Liver (tissue), 7 donors: ENCODE measurements at regions not wholly inside any gene's neighbourhood (a gene's known extent, or its start where the extent isn't known, plus 50 kb on each side); places are given as distances from the start of the nearest gene placed in this dataset.

Source experiments
- DNase-seq: peaks from one replicate; pipeline ENCODE4 v3.0.0-alpha.2; 2017; ENCODE audit warnings: low spot score
- H3K27ac ChIP-seq, 2 donors: one replicate each; pipeline ENCODE4 v1.7.0; 2013; ENCODE audit warnings: inconsistent platforms in 2 of 2, low read length in 2 of 2, control low read depth in 1 of 2, low read depth in 1 of 2, mild to moderate bottlenecking in 1 of 2
- H3K27me3 ChIP-seq, 4 donors: one replicate each; pipeline versions ENCODE4 v1.6.1 to v1.7.0; 2013; ENCODE audit warnings: low read length in 3 of 4, inconsistent platforms in 1 of 4, mild to moderate bottlenecking in 1 of 4, moderate library complexity in 1 of 4; ENCODE audit not compliant: control insufficient read depth in 4 of 4, insufficient read depth in 4 of 4
- H3K36me3 ChIP-seq, 4 donors: one replicate each; pipeline versions ENCODE4 v1.6.1 to v1.7.0; 2013; ENCODE audit warnings: low read length in 3 of 4, mild to moderate bottlenecking in 3 of 4, low read depth in 1 of 4, moderate library complexity in 1 of 4; ENCODE audit not compliant: control insufficient read depth in 4 of 4, insufficient read depth in 3 of 4
- H3K4me1 ChIP-seq, 4 donors: one replicate each; pipeline versions ENCODE4 v1.6.1 to v1.7.0; 2013; ENCODE audit warnings: low read length in 3 of 4, mild to moderate bottlenecking in 3 of 4, moderate library complexity in 1 of 4; ENCODE audit not compliant: control insufficient read depth in 4 of 4, insufficient read depth in 4 of 4
- H3K4me3 ChIP-seq, 3 donors: one replicate each; pipeline versions ENCODE4 v1.6.1 to v1.7.0; 2013; ENCODE audit warnings: low read length in 3 of 3, control low read depth in 1 of 3, low read depth in 1 of 3, mild to moderate bottlenecking in 1 of 3
- H3K9ac ChIP-seq, 2 donors: one replicate each; pipeline ENCODE4 v1.7.0; 2013; ENCODE audit warnings: low read length in 2 of 2, mild to moderate bottlenecking in 2 of 2, moderate library complexity in 2 of 2, control low read depth in 1 of 2, low read depth in 1 of 2
- H3K9me3 ChIP-seq, 4 donors: one replicate each; pipeline versions ENCODE4 v1.6.1 to v1.7.0; 2013; ENCODE audit warnings: low read length in 3 of 4; ENCODE audit not compliant: control insufficient read depth in 4 of 4
- FOXA1 ChIP-seq: IDR thresholded peaks from 2 replicates; pipeline ENCODE4 v1.6.1; 2016; ENCODE audit warnings: antibody characterized with exemption
- FOXA2 ChIP-seq: IDR thresholded peaks from 2 replicates; pipeline ENCODE4 v1.6.1; 2016; ENCODE audit warnings: antibody characterized with exemption
- HNF4A ChIP-seq, 2 donors: conservative IDR thresholded peaks; 2 replicates each; pipeline ENCODE4 v1.6.1; 2016; ENCODE audit warnings: antibody characterized with exemption in 2 of 2, mild to moderate bottlenecking in 2 of 2
- HNF4G ChIP-seq: IDR thresholded peaks from 2 replicates; pipeline ENCODE4 v1.6.1; 2016; ENCODE audit warnings: antibody characterized with exemption
- JUND ChIP-seq, 2 donors: IDR thresholded peaks; 2 replicates each; pipeline ENCODE4 v1.6.1; 2016; ENCODE audit warnings: antibody characterized with exemption in 2 of 2
- NR2F2 ChIP-seq: IDR thresholded peaks from 2 replicates; pipeline ENCODE4 v1.6.1; 2016; ENCODE audit warnings: antibody characterized with exemption
- RAD21 ChIP-seq, 2 donors: IDR thresholded peaks; 2 replicates each; pipeline ENCODE4 v1.6.1; 2016; ENCODE audit warnings: antibody characterized with exemption in 2 of 2, mild to moderate bottlenecking in 2 of 2
- SP1 ChIP-seq: IDR thresholded peaks from 2 replicates; pipeline ENCODE4 v1.6.1; 2018; ENCODE audit warnings: antibody characterized with exemption, mild to moderate bottlenecking
- TAF1 ChIP-seq: conservative IDR thresholded peaks from 2 replicates; pipeline ENCODE4 v1.6.1; 2016; ENCODE audit warnings: antibody characterized with exemption, mild to moderate bottlenecking
- WGBS: extraction: QIAGEN DNeasy Blood & Tissue Kit; methylation state at CpG from one replicate; pipeline ENCODE4 v1.1.7; 2013; 5-methylcytosine and 5-hydroxymethylcytosine counted together
- TF ChIP-seq, protein P1 (sequence below): IDR thresholded peaks from 2 replicates; pipeline ENCODE4 v1.6.1; 2016; ENCODE audit warnings: antibody characterized with exemption, mild to moderate bottlenecking
- TF ChIP-seq, protein P2 (sequence below): IDR thresholded peaks from 2 replicates; pipeline ENCODE4 v1.6.1; 2016; ENCODE audit warnings: antibody characterized with exemption
- donor health status: healthy.
- donor health status: healthy.
- donor health status: healthy.
- donor health status: healthy.

DNA sequence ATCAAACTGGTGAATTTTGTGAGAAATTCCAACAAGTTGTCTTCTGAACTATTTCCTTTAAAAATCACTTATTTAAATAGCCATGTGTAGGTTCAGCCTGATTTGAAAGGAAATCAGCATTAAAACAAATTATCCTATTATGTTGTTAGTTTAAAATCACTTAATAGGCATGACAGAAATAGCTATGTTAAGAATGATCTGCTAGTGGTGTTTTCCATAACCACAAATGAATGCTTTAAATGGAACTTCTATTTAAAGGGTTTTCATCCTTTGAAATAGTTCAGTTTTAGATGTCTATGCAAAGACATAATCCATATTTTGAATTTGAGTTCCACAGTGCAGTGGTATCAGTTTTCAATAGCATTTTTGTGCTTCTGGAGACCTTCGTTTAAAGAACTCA lies 120.1 kb downstream of the PLEKHG1 start (continued):
- TF ChIP-seq, protein P1, sequence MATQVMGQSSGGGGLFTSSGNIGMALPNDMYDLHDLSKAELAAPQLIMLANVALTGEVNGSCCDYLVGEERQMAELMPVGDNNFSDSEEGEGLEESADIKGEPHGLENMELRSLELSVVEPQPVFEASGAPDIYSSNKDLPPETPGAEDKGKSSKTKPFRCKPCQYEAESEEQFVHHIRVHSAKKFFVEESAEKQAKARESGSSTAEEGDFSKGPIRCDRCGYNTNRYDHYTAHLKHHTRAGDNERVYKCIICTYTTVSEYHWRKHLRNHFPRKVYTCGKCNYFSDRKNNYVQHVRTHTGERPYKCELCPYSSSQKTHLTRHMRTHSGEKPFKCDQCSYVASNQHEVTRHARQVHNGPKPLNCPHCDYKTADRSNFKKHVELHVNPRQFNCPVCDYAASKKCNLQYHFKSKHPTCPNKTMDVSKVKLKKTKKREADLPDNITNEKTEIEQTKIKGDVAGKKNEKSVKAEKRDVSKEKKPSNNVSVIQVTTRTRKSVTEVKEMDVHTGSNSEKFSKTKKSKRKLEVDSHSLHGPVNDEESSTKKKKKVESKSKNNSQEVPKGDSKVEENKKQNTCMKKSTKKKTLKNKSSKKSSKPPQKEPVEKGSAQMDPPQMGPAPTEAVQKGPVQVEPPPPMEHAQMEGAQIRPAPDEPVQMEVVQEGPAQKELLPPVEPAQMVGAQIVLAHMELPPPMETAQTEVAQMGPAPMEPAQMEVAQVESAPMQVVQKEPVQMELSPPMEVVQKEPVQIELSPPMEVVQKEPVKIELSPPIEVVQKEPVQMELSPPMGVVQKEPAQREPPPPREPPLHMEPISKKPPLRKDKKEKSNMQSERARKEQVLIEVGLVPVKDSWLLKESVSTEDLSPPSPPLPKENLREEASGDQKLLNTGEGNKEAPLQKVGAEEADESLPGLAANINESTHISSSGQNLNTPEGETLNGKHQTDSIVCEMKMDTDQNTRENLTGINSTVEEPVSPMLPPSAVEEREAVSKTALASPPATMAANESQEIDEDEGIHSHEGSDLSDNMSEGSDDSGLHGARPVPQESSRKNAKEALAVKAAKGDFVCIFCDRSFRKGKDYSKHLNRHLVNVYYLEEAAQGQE, result no peak
- TF ChIP-seq HNF4G (no peak), HNF4A (conservative IDR thresholded peaks at IDR 0.05) (no peak), FOXA1 (no peak), FOXA2 (no peak), TAF1 (no peak)

DNA sequence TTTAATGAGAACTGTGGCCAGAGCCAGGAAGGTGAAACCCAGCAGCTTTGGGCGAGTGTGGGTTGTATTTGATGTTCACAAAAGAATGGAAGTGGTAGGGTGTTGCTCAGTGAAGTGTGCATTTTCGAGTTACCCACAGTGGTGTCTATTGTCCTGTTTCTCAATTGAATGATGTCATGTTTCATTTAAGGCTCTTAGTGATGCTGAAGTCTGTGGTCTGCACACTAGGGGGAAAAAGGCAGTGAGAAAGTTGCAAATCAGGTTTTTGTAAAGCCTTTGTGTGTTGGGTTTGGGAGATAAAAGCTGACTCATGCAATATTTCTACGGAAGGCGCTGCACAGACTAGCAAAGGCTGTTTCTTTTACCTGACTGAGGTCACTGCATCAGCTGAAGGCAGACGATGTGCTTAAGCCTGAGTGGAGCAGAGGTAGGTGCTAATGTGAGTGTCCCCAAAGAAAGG lies 121.1 kb downstream of the PLEKHG1 start:
- peaks cover 0 to 7% (median 0%) of the 10 kb centered on the region in 4 donors for H3K4me1 ChIP-seq
- DNase-seq, result no peak
- no peaks in the 10 kb centered on the region for H3K27me3 ChIP-seq
- no peak overlapping the region for H3K27ac ChIP-seq
- no peaks in the 10 kb centered on the region for H3K36me3 ChIP-seq
- 64% methylated on average over 5 of the region's 5 CpGs for WGBS
- no peak for TF ChIP-seq NR2F2
- TF ChIP-seq, protein P1, result no peak
- no peak overlapping the region for H3K9ac ChIP-seq
- no peaks in the 10 kb centered on the region for H3K9me3 ChIP-seq
- no peak overlapping the region for H3K4me3 ChIP-seq

DNA sequence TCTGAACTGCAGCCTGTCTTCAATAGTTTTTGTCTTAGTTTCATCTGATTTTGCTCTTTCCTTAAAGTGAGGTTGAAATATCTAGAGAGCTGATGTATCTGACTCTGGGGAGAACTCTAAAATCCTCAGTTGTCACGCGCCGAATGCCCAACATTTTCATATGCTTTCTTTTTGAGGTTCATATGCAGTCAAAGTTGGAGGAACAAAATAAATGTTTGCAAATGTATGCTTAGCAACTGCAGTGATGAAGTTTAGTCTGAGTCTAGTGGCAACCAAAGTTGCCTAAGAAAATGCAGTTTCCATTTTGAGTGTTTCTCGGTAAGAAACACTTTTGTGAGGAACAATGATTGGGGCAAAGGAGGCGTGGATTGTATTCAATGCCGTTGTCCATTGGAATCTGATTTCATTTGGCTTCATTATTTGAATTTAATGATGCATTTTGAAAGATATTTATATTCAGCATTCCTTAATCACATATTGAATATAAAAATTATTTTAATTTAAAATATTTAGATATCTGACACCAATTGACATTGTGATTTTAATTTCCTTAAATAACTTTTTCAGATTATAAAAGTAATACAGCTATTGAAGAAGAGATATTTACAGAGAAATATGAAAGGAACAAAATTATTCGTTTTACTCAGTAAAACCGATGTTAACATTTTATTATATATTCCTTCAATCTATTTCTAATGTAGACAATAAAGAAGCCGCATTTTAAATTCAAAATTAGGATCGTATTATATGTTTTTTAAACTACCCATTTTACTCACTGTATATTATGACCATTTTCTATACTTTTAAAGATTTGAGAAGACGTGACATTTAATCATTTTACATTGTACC lies 122.0 kb downstream of the PLEKHG1 start:
- H3K36me3 ChIP-seq, result no peaks in the 10 kb centered on the region
- DNase-seq, result no peak
- no peak overlapping the region for H3K9ac ChIP-seq
- no peak overlapping the region for H3K4me3 ChIP-seq
- H3K27me3 ChIP-seq, result no peaks in the 10 kb centered on the region
- H3K9me3 ChIP-seq, result no peaks in the 10 kb centered on the region
- 97% methylated on average over 11 of the region's 11 CpGs for whole genome bisulfite sequencing
- no peak overlapping the region for H3K27ac ChIP-seq
- H3K4me1 ChIP-seq, result peaks cover 0 to 7% (median 0%) of the 10 kb centered on the region in 4 donors
- TF ChIP-seq TAF1 (no peak), FOXA1 (no peak), RAD21 (IDR thresholded peaks at IDR 0.05) (no peak), HNF4A (conservative IDR thresholded peaks at IDR 0.05) (no peak), JUND (IDR thresholded peaks at IDR 0.05) (no peak), NR2F2 (no peak), SP1 (no peak)
- TF ChIP-seq, protein P2, sequence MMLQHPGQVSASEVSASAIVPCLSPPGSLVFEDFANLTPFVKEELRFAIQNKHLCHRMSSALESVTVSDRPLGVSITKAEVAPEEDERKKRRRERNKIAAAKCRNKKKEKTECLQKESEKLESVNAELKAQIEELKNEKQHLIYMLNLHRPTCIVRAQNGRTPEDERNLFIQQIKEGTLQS, result no peak
- TF ChIP-seq, protein P1, result no peak
